ENCODE measurements at regions not wholly inside any gene's neighbourhood (a gene's known extent, or its start where the extent isn't known, plus 50 kb on each side); places are given as distances from the start of the nearest gene placed in this dataset.

DNA sequence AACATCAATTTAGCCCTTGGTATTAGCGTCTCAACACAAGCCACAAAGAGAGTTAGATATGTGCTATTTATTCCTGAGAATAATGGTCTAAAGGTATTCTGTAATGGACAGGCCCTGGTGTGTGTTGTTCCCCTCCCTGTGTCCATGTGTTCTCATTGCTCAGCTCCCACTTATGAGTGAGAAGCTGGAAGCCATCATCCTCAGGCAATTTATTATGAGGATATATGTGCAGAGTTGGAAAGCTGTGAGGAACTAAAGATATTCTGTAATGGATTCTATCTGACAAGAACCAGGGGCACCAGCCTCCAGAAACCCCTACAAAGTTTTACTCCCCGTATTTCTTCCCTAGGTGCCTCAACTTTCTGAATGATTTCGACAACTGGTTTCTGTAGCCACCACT is 210.8 kb downstream of the GRIN2B start:
- no peak overlapping the region for H3K4me3 Mint-ChIP-seq
- H3K27me3 Mint-ChIP-seq = no peaks in the 10 kb centered on the region
- H3K27ac Mint-ChIP-seq = no peak overlapping the region
- no peaks in the 10 kb centered on the region for H3K36me3 Mint-ChIP-seq (ENCODE audit: low read depth)
- H3K4me1 Mint-ChIP-seq (ENCODE audit: low read depth) = no peaks in the 10 kb centered on the region
- intact Hi-C loops (cut with micrococcal nuclease) = no loop called here
- no peaks in the 10 kb centered on the region for H3K9me3 Mint-ChIP-seq

DNA sequence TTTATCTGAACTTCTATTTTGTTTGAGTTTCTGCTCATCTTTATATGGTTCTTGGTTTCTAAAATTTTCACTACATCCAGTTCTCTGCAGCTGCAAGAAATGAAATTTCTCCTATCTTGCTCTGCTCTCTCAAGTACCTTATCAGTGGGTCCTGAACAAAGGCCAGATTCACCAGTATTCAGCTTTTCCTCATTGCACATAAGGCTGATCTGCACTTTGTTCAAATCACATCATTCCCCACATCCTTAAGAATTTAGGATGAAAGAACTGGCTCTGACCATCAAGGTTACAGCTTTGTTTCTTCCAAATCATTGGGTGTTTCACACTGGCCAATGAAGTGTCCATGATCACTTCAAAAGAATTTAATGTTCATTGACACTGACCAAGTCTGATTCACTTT is 211.4 kb downstream of the GRIN2B start:
- Mint-ChIP-seq H3K27me3 (no peaks in the 10 kb centered on the region), H3K27ac (no peak overlapping the region), H3K9me3 (no peaks in the 10 kb centered on the region), H3K4me1 (ENCODE audit: low read depth) (no peaks in the 10 kb centered on the region), H3K36me3 (ENCODE audit: low read depth) (no peaks in the 10 kb centered on the region), H3K4me3 (no peak overlapping the region)
- intact Hi-C loops (cut with micrococcal nuclease) = no loop called here

DNA sequence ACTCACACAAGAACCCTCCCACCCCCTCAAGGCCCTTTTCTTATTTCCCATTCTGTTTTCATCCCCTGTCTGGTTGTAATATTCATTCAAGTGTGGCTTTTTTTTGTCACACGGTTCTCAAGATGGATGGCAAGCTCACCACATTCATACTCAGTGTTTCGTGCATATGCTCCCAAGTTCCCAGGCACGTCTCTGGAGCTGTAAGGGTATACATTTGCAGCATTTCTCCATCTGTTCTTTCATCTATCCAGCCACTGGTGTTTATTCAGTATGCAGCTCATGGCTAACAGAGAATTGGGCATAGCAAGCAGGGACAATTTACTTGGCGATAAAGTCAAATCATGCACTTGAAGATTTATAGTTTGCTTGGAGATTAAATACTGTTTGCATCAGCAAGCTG is 212.1 kb downstream of the GRIN2B start:
- Mint-ChIP-seq H3K9me3 (no peaks in the 10 kb centered on the region), H3K27me3 (no peaks in the 10 kb centered on the region), H3K4me1 (ENCODE audit: low read depth) (no peaks in the 10 kb centered on the region), H3K27ac (no peak overlapping the region), H3K36me3 (ENCODE audit: low read depth) (no peaks in the 10 kb centered on the region), H3K4me3 (no peak overlapping the region)
- intact Hi-C loops (cut with micrococcal nuclease) = no loop called here

DNA sequence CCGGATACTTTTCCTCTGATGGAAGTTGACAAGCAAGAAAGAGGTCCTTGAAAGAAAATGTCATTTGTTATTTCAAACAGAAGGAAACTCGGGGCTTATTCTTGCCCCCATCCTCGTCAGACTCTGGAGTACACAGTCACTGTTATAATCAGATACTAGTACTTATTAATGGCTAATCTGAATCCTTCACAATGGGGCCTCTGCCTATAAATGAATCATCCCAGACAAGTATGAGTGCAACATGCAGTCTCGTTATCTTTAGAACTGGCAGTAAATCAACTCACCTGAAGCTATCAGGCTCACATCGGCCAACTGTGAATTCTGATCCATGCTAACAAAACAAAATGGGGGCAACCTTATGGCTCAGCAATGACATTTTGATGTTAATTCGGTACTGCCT is 216.7 kb downstream of the GRIN2B start:
- H3K27ac Mint-ChIP-seq = no peak overlapping the region
- intact Hi-C loops (cut with micrococcal nuclease) = no loop called here
- no peaks in the 10 kb centered on the region for H3K9me3 Mint-ChIP-seq
- no peaks in the 10 kb centered on the region for H3K27me3 Mint-ChIP-seq
- H3K4me1 Mint-ChIP-seq (ENCODE audit: low read depth) = no peaks in the 10 kb centered on the region
- no peak overlapping the region for H3K4me3 Mint-ChIP-seq
- no peaks in the 10 kb centered on the region for H3K36me3 Mint-ChIP-seq (ENCODE audit: low read depth)

DNA sequence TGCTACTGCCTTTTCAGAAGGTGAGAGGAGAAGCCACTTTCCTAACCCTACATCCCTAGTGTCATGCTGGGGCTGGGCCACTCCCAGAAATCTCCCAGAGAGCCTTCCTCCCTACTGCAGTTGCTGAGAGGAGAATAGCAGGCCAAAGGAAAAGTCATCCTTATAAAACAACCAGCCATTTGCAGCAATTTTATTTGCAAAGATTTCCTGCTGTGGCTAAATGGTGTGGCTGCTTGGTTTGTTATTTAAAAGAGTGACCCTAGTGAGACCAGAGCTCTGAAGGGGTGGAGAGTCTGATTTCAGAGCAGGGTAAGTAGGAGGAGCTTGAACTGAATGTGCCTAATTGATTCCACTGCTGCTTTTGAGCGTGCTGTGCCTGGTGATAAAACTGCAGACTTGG is 232.0 kb downstream of the GRIN2B start:
- no peaks in the 10 kb centered on the region for H3K36me3 Mint-ChIP-seq (ENCODE audit: low read depth)
- H3K4me3 Mint-ChIP-seq = no peak overlapping the region
- H3K27me3 Mint-ChIP-seq = peaks cover 6% of the 10 kb centered on the region
- no peaks in the 10 kb centered on the region for H3K4me1 Mint-ChIP-seq (ENCODE audit: low read depth)
- H3K27ac Mint-ChIP-seq = no peak overlapping the region
- intact Hi-C loops (cut with micrococcal nuclease) = no loop called here
- no peaks in the 10 kb centered on the region for H3K9me3 Mint-ChIP-seq

DNA sequence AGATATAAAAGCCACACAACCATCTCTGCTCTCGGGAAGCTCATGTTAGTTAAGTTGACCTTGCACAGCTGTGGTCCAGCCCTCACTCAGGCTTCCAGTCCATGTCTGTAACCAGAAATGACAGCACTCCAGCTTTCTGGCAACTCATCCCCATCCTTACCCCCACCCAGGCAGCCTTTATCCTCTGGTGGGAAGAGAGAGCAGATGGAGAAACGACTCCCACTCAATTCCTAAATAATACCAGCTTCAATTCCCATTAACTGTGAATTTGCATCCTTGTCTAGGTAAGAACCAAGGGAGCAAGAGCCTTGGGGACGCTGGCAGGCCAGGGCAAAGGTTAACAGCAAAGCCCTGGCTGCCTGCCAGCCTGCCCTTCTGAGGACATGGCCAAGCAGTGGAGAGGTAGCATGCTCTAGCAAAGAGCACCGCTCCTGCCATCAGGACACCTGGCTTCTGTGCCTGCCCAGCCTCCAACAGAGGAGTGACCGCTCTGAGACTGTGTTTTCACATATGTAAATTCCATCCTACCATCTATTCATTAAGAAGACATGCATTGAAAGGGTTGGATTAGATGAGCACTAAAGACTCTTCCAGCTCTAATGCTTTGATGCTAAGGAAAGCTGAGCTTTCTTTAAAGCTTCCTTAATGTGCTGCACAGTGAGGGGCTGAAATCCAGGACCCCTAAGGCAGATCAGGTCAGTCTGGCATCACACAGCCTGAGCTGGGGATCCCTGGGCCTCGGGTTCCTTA is 236.1 kb downstream of the GRIN2B start:
- Mint-ChIP-seq H3K4me1 (ENCODE audit: low read depth) (no peaks in the 10 kb centered on the region), H3K4me3 (no peak overlapping the region), H3K27me3 (peaks cover 5% of the 10 kb centered on the region), H3K9me3 (no peaks in the 10 kb centered on the region), H3K36me3 (ENCODE audit: low read depth) (no peaks in the 10 kb centered on the region), H3K27ac (no peak overlapping the region)
- intact Hi-C loops (cut with micrococcal nuclease) = no loop called here

DNA sequence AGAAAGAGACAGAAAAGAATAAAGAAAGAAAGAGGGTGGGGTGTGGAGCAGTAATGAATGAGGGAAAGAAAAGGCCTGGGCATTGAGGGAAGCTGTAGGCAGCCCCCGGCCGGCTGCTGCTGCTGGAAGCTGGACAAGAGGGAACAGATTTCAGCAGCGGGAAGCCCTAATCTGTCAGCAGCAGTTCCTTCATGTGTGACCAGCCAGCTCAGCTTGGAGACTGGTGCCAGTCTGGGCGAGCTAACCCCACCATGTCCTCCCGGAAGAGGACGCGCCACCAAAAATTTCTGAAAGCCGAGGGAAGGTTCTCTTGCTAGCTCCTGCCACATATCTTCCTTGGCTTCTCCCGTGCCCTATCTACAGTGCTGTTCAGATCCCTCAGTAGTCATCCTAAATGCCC is 236.8 kb downstream of the GRIN2B start:
- no peak overlapping the region for H3K27ac Mint-ChIP-seq
- H3K4me3 Mint-ChIP-seq = no peak overlapping the region
- peaks cover 4% of the 10 kb centered on the region for H3K4me1 Mint-ChIP-seq (ENCODE audit: low read depth)
- H3K27me3 Mint-ChIP-seq = peaks cover 5% of the 10 kb centered on the region
- intact Hi-C loops (cut with micrococcal nuclease) = no loop called here
- no peaks in the 10 kb centered on the region for H3K9me3 Mint-ChIP-seq
- no peaks in the 10 kb centered on the region for H3K36me3 Mint-ChIP-seq (ENCODE audit: low read depth)

DNA sequence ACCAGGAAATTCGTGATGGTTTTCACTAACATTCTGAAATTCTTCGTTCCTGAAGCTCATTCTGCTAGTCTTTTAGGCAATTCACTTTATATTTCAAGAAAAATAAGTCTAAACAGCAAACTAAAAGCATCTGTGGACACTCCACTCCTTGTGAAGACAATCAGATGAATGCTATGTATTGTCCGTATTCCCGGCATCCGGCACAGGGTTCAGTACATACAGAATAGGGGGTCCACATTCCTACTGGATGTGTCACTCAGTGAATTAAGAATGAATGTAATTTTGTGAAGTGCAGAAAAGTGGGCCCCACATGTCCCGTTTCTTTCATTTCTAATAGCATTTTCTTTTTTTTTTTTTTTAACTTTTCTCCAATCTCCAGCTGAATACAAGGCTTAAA is 241.3 kb downstream of the GRIN2B start:
- Mint-ChIP-seq H3K9me3 (no peaks in the 10 kb centered on the region), H3K27ac (no peak overlapping the region), H3K4me3 (no peak overlapping the region), H3K36me3 (ENCODE audit: low read depth) (no peaks in the 10 kb centered on the region), H3K4me1 (ENCODE audit: low read depth) (peaks cover 6% of the 10 kb centered on the region), H3K27me3 (peaks cover 2% of the 10 kb centered on the region)
- intact Hi-C loops (cut with micrococcal nuclease) = no loop called here

DNA sequence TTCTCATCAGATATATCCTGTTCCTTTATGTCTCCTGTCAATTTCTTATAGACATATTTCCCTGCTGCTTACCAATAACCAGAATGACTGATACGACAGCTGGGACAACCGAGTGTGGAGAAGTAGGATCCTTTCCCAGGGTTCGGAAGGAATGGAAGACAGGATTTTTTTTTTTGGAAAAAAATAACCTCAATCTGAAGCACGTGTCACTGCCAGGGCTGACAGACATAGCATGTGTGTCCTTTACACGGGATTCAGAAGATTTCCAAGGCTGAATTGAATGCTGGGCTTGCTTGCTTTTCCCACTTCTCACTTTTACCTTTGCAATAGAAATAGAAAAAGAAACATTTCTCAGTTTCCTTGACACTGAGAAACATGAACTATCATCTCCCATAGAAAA is 245.7 kb downstream of the GRIN2B start:
- no peaks in the 10 kb centered on the region for H3K36me3 Mint-ChIP-seq (ENCODE audit: low read depth)
- H3K27me3 Mint-ChIP-seq = no peaks in the 10 kb centered on the region
- intact Hi-C loops (cut with micrococcal nuclease) = no loop called here

DNA sequence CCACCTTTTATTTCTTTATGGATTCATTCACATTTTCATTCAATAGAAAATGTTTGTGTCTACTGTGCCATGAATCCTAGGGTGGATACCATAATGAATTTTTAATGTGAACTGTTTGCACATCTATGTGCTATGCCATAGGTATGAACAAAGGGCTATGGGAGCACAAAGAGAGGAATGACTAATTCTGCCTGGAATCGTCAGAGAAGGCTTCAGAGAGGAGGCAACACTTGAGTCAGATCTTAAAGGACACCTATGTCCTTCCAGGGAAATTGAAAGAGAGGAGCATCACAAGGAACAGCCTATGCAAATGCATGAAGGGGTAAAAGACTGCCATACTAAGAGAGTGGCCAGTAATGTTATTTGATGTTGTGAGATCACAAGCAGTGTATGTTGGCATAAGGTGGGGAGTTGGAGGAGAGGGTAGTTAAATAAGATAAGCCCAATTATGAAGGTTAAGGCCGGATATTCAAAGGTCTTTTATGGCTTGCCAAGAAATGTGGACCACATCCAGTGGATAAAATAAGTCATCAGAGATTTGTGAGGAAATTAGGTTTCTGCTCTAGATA is 246.7 kb downstream of the GRIN2B start:
- Mint-ChIP-seq H3K27me3 (no peaks in the 10 kb centered on the region), H3K4me3 (no peak overlapping the region), H3K9me3 (no peaks in the 10 kb centered on the region), H3K27ac (no peak overlapping the region), H3K36me3 (ENCODE audit: low read depth) (no peaks in the 10 kb centered on the region), H3K4me1 (ENCODE audit: low read depth) (peaks cover 3% of the 10 kb centered on the region)
- intact Hi-C loops (cut with micrococcal nuclease) = no loop called here

More for the DNA sequence above, 245.7 kb downstream of the GRIN2B start:
- Mint-ChIP-seq H3K4me3 (no peak overlapping the region), H3K4me1 (ENCODE audit: low read depth) (peaks cover 6% of the 10 kb centered on the region), H3K9me3 (no peaks in the 10 kb centered on the region), H3K27ac (no peak overlapping the region)

DNA sequence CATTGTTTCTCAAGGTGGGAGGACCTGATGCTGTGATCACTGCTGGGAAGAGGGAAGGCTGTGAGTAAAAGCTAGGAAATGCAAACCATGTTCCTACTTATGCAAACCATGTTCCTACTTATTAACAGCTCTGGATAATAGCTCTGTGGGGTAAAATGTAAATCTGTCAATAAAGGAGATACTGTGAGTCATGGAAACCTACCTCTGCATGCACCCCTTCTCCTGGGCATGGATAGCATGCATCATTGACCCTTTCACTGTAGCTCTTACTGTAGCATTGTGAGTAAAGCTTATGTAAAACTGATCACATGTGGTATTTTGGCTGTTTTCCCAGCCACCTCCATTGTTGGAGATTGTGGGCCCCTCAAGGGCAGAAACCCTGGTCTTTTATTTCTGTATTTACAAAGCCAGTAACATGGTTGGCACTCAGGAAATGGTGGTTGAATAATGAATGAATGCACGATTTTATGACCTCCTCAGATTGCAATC is 253.7 kb downstream of the GRIN2B start:
- Mint-ChIP-seq H3K27ac (no peak overlapping the region), H3K9me3 (no peaks in the 10 kb centered on the region), H3K36me3 (ENCODE audit: low read depth) (no peaks in the 10 kb centered on the region), H3K4me1 (ENCODE audit: low read depth) (no peaks in the 10 kb centered on the region), H3K27me3 (no peaks in the 10 kb centered on the region), H3K4me3 (no peak overlapping the region)
- intact Hi-C loops (cut with micrococcal nuclease) = no loop called here

DNA sequence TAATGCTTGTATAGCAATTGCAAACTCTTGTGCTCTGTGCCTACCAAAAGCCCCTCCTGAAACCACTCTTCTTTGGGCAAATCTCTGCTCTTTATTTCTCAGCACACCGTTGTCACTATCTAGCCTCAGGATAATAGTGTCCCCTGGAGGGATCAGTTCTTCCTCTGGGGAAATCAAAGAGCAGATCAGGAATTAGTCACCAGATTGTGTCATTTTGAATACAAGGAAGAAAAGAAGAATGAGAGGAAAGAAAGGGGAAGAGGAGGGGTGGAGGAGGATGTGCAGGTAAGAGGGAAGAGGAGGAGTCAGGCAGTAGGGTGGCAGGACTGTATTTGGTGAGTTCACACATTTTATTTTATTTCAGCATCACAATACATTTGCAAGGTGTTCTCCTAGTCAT is 256.4 kb downstream of the GRIN2B start:
- Mint-ChIP-seq H3K4me1 (ENCODE audit: low read depth) (no peaks in the 10 kb centered on the region), H3K27ac (no peak overlapping the region), H3K36me3 (ENCODE audit: low read depth) (no peaks in the 10 kb centered on the region), H3K27me3 (no peaks in the 10 kb centered on the region), H3K9me3 (no peaks in the 10 kb centered on the region), H3K4me3 (no peak overlapping the region)
- intact Hi-C loops (cut with micrococcal nuclease) = no loop called here

DNA sequence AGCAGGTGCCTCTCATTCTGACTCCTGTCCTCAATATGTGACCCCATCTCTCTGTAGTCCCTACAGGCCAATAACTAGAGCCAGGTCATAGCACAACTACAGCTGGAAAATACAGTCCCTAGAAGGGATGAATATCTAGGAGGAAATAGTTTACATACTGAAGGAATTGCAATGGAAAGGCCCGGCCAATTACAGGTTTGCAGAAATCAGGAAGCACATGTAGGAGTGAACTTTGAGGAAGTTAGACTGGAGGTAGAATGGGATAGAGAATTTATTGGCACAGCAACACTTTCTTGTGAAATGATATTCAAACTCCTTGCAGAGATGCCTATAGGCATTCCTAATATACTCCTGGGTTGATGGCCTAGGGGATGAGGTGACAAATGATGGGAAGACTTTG is 257.3 kb downstream of the GRIN2B start:
- Mint-ChIP-seq H3K4me1 (ENCODE audit: low read depth) (no peaks in the 10 kb centered on the region), H3K36me3 (ENCODE audit: low read depth) (no peaks in the 10 kb centered on the region), H3K27ac (no peak overlapping the region), H3K9me3 (no peaks in the 10 kb centered on the region), H3K27me3 (no peaks in the 10 kb centered on the region), H3K4me3 (no peak overlapping the region)
- intact Hi-C loops (cut with micrococcal nuclease) = no loop called here

DNA sequence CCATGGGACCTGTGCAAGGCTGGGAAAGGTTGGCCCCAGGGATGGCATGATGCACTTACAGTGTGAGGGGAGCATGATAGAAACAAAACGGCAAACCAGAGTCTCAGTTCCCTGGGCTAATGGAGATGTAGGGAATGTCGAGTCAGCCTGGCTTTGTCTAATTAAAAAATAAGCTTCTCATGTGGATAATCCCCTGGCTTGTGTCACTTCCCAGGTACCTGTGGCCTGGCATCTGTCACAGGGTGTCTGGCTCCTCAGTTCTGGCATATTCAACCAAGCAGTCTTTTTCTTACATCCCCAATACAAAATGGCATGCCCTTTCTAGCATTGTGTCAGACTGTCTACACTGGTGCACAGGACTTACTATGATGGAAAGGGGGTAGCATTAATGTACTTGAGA is 261.4 kb downstream of the GRIN2B start:
- Mint-ChIP-seq H3K4me1 (ENCODE audit: low read depth) (no peaks in the 10 kb centered on the region), H3K4me3 (no peak overlapping the region), H3K27me3 (no peaks in the 10 kb centered on the region), H3K27ac (no peak overlapping the region), H3K36me3 (ENCODE audit: low read depth) (no peaks in the 10 kb centered on the region), H3K9me3 (no peaks in the 10 kb centered on the region)
- intact Hi-C loops (cut with micrococcal nuclease) = no loop called here

DNA sequence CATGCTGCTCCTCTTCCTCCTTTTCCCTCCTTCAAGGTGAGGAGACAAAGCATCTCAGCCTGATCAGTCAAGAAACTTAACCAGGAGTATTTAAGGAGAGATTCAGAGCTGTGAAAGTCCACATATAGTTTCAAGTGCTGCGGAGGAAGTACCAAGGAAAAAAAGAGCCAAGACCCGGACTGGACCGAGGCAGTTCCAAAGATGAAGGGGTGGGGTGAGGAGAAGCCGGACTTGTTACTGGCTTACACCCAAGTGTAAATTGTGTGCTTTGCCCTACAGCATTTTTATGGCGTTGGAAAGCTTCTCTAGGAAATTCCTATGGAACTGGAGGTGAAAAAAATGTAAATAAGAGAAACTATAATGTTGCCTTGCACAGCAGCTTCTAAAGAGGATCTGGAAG is 263.1 kb downstream of the GRIN2B start:
- no peaks in the 10 kb centered on the region for H3K9me3 Mint-ChIP-seq
- H3K4me3 Mint-ChIP-seq = no peak overlapping the region
- intact Hi-C loops (cut with micrococcal nuclease) = no loop called here
- no peak overlapping the region for H3K27ac Mint-ChIP-seq
- H3K4me1 Mint-ChIP-seq (ENCODE audit: low read depth) = no peaks in the 10 kb centered on the region
- no peaks in the 10 kb centered on the region for H3K27me3 Mint-ChIP-seq
- H3K36me3 Mint-ChIP-seq (ENCODE audit: low read depth) = no peaks in the 10 kb centered on the region
